HG02938 (cell line): ENCODE measurements at regions not wholly inside any gene's neighbourhood (a gene's known extent, or its start where the extent isn't known, plus 50 kb on each side); places are given as distances from the start of the nearest gene placed in this dataset.

Experiments used
- ATAC-seq: cut with Tn5 transposase; IDR thresholded peaks from one replicate; pipeline ENCODE4 v1.9.1; 2021; ENCODE audit warnings: mild to moderate bottlenecking, moderate library complexity; ENCODE audit not compliant: unreplicated experiment

DNA sequence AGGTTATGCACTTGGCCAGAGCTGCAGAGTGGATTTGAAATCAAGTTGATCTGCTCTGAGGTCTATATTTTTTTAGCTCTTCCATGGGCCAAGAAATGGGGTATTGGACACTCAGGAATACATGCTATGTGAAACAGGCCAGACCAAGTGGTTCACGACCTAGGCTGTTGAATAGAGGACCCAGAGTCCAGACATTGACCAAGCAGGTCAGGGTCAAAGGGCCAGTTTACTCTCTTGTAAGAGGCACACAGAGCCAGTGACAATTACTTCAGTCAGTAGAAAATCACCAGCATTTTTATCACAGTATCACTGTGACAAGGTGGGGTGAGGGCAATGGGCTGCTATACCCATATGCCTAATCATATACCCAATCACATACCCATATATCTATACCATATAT is 320.6 kb upstream of the RORA start:
- ATAC-seq, result no peak

GRCh38 chr15:61545763-61546162 is 316.7 kb upstream of the RORA start:
- ATAC-seq, result no peak

DNA sequence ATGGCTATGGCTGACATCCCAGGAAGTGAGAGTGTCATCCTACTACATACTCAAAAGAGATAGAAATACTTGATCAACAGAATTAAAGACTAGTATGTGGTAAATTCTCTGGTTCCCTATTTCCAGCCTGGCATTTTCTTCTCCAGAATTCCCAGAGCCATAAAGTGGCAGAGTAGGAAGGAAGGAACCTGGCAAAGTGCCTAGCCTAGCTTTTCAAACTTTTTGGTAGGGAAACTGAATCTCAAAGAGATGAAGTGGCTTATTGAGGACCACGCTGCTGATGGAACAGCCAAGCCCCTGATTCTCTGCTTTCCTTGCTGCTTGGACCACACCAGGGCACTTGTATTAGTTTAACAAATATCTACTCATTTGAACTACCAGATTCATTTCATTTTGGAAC is 312.4 kb upstream of the RORA start:
- no peak for ATAC-seq

DNA sequence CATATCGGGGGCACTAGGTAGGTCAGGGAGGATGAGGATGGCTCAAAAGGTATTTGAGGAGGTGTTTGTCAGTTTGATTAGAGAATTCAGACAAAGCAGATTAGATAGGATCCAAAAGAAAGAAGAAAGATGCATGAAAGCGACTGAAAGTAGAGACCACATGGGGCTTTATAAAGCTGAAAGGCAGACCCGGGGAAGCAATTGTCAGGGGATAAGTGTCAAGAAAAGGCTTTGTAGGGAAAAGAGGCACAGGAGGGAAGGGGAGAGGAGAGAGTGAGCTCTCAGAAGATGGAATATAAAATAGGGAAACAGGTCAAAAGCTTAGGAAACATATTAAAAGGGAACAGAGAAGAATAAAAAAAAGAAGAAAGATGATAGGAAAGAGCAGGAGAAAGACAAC is 308.2 kb upstream of the RORA start:
- ATAC-seq, result no peak

DNA sequence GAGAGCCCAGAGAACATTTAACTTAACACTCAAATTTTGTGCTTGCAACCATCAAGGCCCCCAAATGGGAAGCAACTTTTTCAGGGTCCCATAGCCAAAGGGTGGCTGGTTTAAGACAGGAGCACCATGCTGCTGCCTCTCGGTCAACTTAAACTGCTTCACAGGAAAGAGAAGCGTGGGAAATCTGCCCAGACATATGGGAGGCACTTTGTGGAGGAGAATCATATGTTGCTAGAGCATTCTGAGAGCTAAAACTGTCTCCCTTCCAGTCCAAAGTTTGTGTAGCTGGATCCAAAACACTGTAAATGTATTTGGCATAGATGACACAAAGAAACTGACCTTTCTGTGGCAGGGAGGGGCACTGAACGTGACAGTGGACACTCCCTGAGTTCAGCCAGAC is 305.9 kb upstream of the RORA start:
- ATAC-seq, result no peak

GRCh38 chr15:61530769-61531168 is 301.7 kb upstream of the RORA start:
- ATAC-seq, result no peak

DNA sequence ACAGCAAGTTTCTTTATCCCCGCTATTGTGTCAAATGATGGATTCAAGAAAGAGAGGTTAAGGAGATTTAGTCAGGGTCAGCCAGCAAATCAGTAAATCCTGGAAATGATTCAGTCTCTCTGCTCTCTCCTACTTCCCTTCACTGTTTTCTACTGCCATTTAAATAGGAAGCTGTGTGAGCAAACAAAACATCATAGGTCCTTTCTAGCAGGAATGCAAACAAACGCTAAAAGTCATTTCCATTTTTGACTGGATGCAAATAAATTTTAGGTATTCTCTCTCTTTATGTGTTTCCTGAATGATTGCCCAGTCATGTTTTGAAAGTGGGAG is 299.4 kb upstream of the RORA start:
- no peak for ATAC-seq

DNA sequence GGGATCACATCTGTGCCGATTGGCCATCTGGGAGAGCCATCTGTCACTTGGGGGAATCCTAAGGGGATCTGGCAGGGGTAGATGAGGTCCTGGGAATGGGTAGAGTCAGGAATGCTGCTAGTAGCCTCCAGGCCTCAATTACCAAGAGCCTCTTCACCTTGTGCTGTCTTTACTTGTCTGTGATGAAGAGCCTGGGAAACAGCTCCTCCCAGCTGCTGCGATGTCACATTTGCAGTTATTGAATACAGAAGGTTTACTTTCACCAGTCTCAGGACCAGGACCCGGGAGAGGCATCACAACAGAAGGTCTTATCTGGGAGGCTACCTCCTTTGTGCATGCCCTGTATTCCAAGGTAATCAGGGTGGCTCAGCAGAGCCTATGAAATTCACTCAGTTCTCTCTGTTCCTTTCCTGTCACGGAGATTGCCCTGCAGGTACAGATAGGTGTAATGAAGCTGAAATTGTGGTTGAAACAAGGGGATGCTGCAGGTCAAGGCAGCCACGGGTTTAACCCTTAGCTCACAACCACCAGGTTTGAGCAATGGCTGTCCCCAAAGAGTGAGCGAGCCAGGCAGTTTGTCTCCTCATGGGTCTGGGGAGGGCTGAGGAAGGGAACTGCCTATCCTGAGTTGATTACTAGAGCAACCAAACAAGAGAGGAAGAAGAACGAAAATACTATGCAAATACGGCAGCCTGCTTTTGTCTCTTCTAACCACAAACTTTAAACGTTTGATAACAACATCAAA is 298.9 kb upstream of the RORA start:
- no peak for ATAC-seq

DNA sequence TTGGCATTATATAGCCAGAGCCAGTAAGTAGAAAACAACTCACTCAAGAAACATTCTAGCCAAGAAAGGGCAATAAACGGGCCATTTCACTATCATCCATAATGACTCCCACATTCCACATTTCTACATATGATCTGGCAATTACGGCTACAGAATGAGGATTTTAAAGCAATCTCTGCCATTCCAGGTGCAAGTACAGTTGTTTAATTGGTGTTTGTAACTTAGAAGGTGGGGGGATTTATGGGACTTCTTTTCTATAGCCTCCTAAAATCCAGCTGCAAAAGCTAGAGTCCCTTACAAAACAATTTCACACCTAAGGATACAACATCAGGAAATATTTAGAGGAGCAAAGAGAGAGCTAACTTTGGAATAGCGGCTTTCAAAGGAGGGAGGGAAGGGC is 295.4 kb upstream of the RORA start:
- ATAC-seq, result no peak

DNA sequence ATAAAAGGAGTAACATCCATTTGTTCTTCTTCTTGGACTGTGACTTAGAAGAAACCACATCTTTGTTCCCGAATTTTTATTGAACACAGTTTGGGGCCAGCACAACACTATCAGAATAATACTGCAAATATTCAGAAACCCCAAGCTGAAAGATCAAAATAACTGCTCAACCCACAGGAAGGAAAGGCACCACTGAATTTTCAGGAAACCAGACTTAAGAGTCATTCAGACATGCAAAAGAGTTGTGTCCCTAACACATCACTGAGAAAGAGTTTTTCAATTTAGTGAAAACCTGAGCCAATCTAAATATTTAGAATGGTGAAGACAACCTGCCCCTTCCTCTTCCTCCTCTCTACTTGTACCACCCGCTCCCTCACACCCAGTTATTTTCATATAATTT is 295.0 kb upstream of the RORA start:
- ATAC-seq, result no peak

- ATAC-seq, result no peak
Measured at GRCh38 chr15:61522411-61522810, 293.3 kb upstream of the RORA start.

DNA sequence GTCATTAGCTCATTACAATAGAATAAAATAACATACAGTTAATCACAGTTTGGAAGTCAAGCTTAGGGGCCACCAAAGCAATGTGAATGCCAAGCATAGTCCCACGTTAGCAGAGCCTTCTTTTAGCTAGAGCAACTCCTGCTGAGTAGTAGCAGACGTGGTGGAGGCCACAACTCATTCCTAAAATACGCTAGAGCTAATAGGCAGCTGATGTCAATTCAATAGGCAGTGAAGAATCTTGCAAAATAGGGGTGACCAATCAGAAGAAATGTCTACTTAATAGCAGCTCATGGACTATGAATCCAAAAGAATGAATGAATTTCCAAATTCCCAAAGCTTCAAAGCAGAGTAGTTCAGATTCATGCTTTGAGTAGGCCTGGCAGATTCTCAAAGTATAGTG is 292.9 kb upstream of the RORA start:
- no peak for ATAC-seq

GRCh38 chr15:61519296-61519695 is 290.2 kb upstream of the RORA start:
- ATAC-seq, result no peak

DNA sequence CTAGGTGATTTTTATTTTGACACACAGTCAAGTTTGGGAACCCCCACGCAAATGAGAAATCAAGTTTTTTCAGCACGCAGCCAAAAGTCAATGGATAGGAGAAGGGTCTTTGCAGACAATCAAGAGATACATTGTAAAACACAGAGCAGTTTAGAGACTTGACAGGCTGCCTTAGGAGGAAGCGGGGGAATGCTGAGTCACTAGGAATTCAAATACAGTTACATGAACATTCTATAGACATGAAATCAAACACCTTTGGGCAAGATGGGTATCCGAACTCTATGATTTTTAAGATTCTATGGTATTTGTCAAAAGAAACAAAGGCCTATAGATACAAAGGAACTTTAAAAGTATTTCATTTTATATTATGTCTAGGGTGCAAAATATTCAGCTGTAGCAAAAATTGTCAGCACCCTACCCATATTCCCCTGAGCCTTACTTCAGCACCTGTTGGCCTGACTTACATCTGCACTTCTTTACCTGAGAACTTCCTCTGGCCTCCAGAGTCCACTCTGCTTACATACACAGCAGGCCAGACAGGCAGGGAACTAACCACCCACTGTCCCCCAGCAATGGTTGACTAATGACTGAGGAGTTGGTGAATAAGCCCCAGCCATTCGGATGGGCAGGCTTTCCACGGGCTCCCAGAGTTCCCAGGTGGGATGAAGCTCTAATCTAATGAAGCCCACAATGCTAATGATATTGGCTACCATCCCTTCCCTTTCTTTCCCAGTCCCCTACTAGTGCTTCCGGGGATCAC is 289.3 kb upstream of the RORA start:
- no peak for ATAC-seq

DNA sequence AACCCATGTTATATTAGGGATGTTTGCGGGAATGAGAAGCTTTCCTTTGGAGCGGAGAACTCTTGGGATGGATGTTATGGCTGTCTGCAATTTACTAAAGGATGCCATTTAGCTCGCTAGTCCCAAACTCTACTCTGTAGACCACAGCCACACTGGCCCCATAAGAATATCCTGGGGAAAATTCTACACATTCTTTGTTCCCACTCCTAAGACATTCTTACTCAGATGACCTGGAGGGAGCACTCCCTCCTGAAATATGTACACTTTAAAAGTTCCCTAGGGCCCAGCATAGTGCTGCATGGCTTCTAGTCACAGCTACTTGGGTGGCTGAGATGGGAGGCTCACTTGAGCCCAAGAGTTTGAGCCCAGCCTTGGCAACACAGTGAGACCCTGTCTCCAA is 288.7 kb upstream of the RORA start:
- no peak for ATAC-seq

DNA sequence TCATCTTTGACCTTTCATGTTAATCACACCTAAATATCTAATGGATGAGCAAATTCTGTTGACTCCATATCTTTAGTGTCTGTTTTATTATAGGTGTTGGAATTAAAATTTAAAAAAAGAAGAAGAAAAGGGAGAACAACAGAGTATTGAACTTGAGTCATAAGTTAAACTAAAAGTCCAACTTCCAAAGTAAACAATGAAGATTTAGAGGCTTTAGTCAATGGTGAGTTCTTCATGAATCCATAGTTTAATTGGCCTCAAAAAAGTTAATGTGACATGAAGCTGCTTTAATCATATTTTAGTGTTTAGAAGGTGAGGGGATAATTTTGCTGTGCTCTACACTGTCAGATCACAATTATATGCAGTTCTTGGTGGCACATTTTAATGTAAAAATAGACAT is 288.2 kb upstream of the RORA start:
- ATAC-seq, result no peak

- no peak for ATAC-seq
Measured at GRCh38 chr15:61511756-61512155, 282.7 kb upstream of the RORA start.

GRCh38 chr15:61511089-61511488 is 282.0 kb upstream of the RORA start:
- no peak for ATAC-seq

DNA sequence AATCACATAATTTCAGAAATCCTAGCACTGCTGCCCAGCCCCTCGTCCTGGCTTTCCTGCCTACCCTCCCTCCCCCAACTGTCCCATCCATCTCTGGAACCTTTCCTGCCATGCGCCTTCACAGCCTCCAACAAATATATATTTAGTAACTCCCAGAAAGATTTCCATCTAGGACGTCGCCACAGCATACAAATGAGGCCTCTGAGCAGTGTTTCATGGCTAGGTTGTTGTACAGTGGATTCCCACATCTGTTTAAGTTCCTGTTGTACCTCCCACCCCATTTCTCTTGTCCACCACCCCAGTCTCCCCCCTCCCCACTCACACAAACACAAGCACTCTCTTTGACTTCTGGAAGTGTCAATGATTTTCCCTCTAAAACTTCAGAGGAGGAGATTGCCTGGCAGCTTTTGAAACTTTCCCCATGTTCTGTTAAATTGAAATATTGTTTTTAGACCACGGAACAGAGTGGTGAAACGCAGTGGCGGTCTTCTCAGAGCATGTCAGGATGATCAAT is 280.3 kb upstream of the RORA start:
- no peak for ATAC-seq

- ATAC-seq, result no peak
Measured at GRCh38 chr15:61503383-61503969, 274.4 kb upstream of the RORA start.

GRCh38 chr15:61501815-61502389 is 272.8 kb upstream of the RORA start:
- no peak for ATAC-seq
